ENCODE measurements at regions not wholly inside any gene's neighbourhood (a gene's known extent, or its start where the extent isn't known, plus 50 kb on each side); places are given as distances from the start of the nearest gene placed in this dataset.

GRCh38 chr12:124656947-124657434 lies 89.6 kb upstream of the NCOR2 start:
- Histone ChIP-seq H2BK120ac (ENCODE audit: insufficient read depth, low read length, poor library complexity) (no peak overlapping the region), H3K4me2 (ENCODE audit: low read length) (no peak overlapping the region), H4K8ac (ENCODE audit: low read depth, low read length) (no peak overlapping the region), H2BK5ac (ENCODE audit: low read depth, low read length, poor library complexity) (no peak overlapping the region), H3K79me2 (ENCODE audit: control insufficient read depth, insufficient read depth, low read length, poor library complexity) (no peaks in the 10 kb centered on the region), H4K91ac (ENCODE audit: low read depth, low read length) (no peak overlapping the region), H3K27me3 (ENCODE audit: insufficient read depth, low read length) (no peaks in the 10 kb centered on the region), H3K4me3 (ENCODE audit: low read depth, low read length) (no peak overlapping the region), H2AFZ (ENCODE audit: insufficient read depth, low read length, poor library complexity) (no peak overlapping the region), H4K12ac (ENCODE audit: low read depth, low read length) (no peak overlapping the region), H3K14ac (ENCODE audit: low read length) (no peak overlapping the region), H3K4ac (ENCODE audit: low read depth, low read length) (no peak overlapping the region), H3K23ac (ENCODE audit: low read length) (no peak overlapping the region), H3K79me1 (ENCODE audit: low read length) (no peaks in the 10 kb centered on the region), H3K18ac (ENCODE audit: low read length) (no peak overlapping the region), H3K4me1 (ENCODE audit: control insufficient read depth in 1 of 2, insufficient read depth in 2 of 2, low read length in 2 of 2) (peaks cover 4 to 5% of the 10 kb centered on the region in 2 experiments), H3K27ac (ENCODE audit: low read depth, low read length) (no peak overlapping the region), H2BK12ac (ENCODE audit: low read length) (no peak overlapping the region), H2AK5ac (ENCODE audit: low read length) (no peak overlapping the region), H3K36me3 (ENCODE audit: control insufficient read depth in 1 of 2, insufficient read depth in 2 of 2, low read length in 2 of 2) (no peaks in the 10 kb centered on the region), H3K9ac (ENCODE audit: low read length) (no peak overlapping the region), H3K9me3 (ENCODE audit: insufficient read depth, low read depth, low read length) (peaks cover 2% of the 10 kb centered on the region)
- no CpG with 5 or more reads among the region's 8 CpGs for WGBS (ENCODE audit: extremely low coverage, insufficient coverage, insufficient read length)
- DNase-seq: no peak

GRCh38 chr12:124655698-124656516 lies 88.5 kb upstream of the NCOR2 start:
- no peaks in the 10 kb centered on the region for H3K36me3 ChIP-seq (ENCODE audit: control insufficient read depth in 1 of 2, insufficient read depth in 2 of 2, low read length in 2 of 2)
- H4K91ac ChIP-seq (ENCODE audit: low read depth, low read length): no peak overlapping the region
- no peak overlapping the region for H3K23ac ChIP-seq (ENCODE audit: low read length)
- H4K12ac ChIP-seq (ENCODE audit: low read depth, low read length): no peak overlapping the region
- H3K4ac ChIP-seq (ENCODE audit: low read depth, low read length): no peak overlapping the region
- no peak overlapping the region for H4K8ac ChIP-seq (ENCODE audit: low read depth, low read length)
- H3K79me2 ChIP-seq (ENCODE audit: control insufficient read depth, insufficient read depth, low read length, poor library complexity): no peaks in the 10 kb centered on the region
- H2BK5ac ChIP-seq (ENCODE audit: low read depth, low read length, poor library complexity): no peak overlapping the region
- no CpG with 5 or more reads among the region's 20 CpGs for WGBS (ENCODE audit: extremely low coverage, insufficient coverage, insufficient read length)
- no peaks in the 10 kb centered on the region for H3K27me3 ChIP-seq (ENCODE audit: insufficient read depth, low read length)
- no peak overlapping the region for H2BK120ac ChIP-seq (ENCODE audit: insufficient read depth, low read length, poor library complexity)
- no peak overlapping the region for H3K27ac ChIP-seq (ENCODE audit: low read depth, low read length)
- no peak overlapping the region for H2AK5ac ChIP-seq (ENCODE audit: low read length)
- H3K4me2 ChIP-seq (ENCODE audit: low read length): no peak overlapping the region
- H3K4me3 ChIP-seq (ENCODE audit: low read depth, low read length): no peak overlapping the region
- no peak overlapping the region for H3K9ac ChIP-seq (ENCODE audit: low read length)
- H3K14ac ChIP-seq (ENCODE audit: low read length): no peak overlapping the region
- peaks cover 4 to 5% of the 10 kb centered on the region in 2 experiments for H3K4me1 ChIP-seq (ENCODE audit: control insufficient read depth in 1 of 2, insufficient read depth in 2 of 2, low read length in 2 of 2)
- H3K9me3 ChIP-seq (ENCODE audit: insufficient read depth, low read depth, low read length): peaks cover 2% of the 10 kb centered on the region
- no peak overlapping the region for H2BK12ac ChIP-seq (ENCODE audit: low read length)
- H3K79me1 ChIP-seq (ENCODE audit: low read length): no peaks in the 10 kb centered on the region
- no peak overlapping the region for H3K18ac ChIP-seq (ENCODE audit: low read length)
- H2AFZ ChIP-seq (ENCODE audit: insufficient read depth, low read length, poor library complexity): no peak overlapping the region
- DNase-seq: peak in 1 of 2 donors; percentile 31

- H4K91ac ChIP-seq (ENCODE audit: low read depth, low read length): no peak overlapping the region
- no peak overlapping the region for H3K9ac ChIP-seq (ENCODE audit: low read length)
- no peak overlapping the region for H4K8ac ChIP-seq (ENCODE audit: low read depth, low read length)
- H3K79me1 ChIP-seq (ENCODE audit: low read length): no peaks in the 10 kb centered on the region
- no peak overlapping the region for H2AK5ac ChIP-seq (ENCODE audit: low read length)
- H3K18ac ChIP-seq (ENCODE audit: low read length): no peak overlapping the region
- H3K4me3 ChIP-seq (ENCODE audit: low read depth, low read length): no peak overlapping the region
- H3K36me3 ChIP-seq (ENCODE audit: control insufficient read depth in 1 of 2, insufficient read depth in 2 of 2, low read length in 2 of 2): no peaks in the 10 kb centered on the region
- H3K9me3 ChIP-seq (ENCODE audit: insufficient read depth, low read depth, low read length): peaks cover 2% of the 10 kb centered on the region
- no peak for DNase-seq
- no peak overlapping the region for H2BK120ac ChIP-seq (ENCODE audit: insufficient read depth, low read length, poor library complexity)
- no peaks in the 10 kb centered on the region for H3K27me3 ChIP-seq (ENCODE audit: insufficient read depth, low read length)
- H4K12ac ChIP-seq (ENCODE audit: low read depth, low read length): no peak overlapping the region
- no CpG with 5 or more reads among the region's 18 CpGs for WGBS (ENCODE audit: extremely low coverage, insufficient coverage, insufficient read length)
- H3K79me2 ChIP-seq (ENCODE audit: control insufficient read depth, insufficient read depth, low read length, poor library complexity): no peaks in the 10 kb centered on the region
- H3K4me1 ChIP-seq (ENCODE audit: control insufficient read depth in 1 of 2, insufficient read depth in 2 of 2, low read length in 2 of 2): peaks cover 4 to 5% of the 10 kb centered on the region in 2 experiments
- no peak overlapping the region for H2AFZ ChIP-seq (ENCODE audit: insufficient read depth, low read length, poor library complexity)
- H3K27ac ChIP-seq (ENCODE audit: low read depth, low read length): no peak overlapping the region
- H2BK12ac ChIP-seq (ENCODE audit: low read length): no peak overlapping the region
- no peak overlapping the region for H3K4me2 ChIP-seq (ENCODE audit: low read length)
- H3K14ac ChIP-seq (ENCODE audit: low read length): no peak overlapping the region
- no peak overlapping the region for H3K4ac ChIP-seq (ENCODE audit: low read depth, low read length)
- no peak overlapping the region for H3K23ac ChIP-seq (ENCODE audit: low read length)
- no peak overlapping the region for H2BK5ac ChIP-seq (ENCODE audit: low read depth, low read length, poor library complexity)
Observed at GRCh38 chr12:124655048-124655697, 87.8 kb upstream of the NCOR2 start.

- Histone ChIP-seq H3K14ac (ENCODE audit: low read length) (no peak overlapping the region), H3K79me2 (ENCODE audit: control insufficient read depth, insufficient read depth, low read length, poor library complexity) (no peaks in the 10 kb centered on the region), H3K23ac (ENCODE audit: low read length) (no peak overlapping the region), H3K9ac (ENCODE audit: low read length) (no peak overlapping the region), H2AFZ (ENCODE audit: insufficient read depth, low read length, poor library complexity) (no peak overlapping the region), H4K91ac (ENCODE audit: low read depth, low read length) (no peak overlapping the region), H3K4me2 (ENCODE audit: low read length) (no peak overlapping the region), H3K79me1 (ENCODE audit: low read length) (no peaks in the 10 kb centered on the region), H2BK120ac (ENCODE audit: insufficient read depth, low read length, poor library complexity) (no peak overlapping the region), H4K12ac (ENCODE audit: low read depth, low read length) (no peak overlapping the region), H3K4me3 (ENCODE audit: low read depth, low read length) (no peak overlapping the region), H2AK5ac (ENCODE audit: low read length) (no peak overlapping the region), H3K9me3 (ENCODE audit: insufficient read depth, low read depth, low read length) (peaks cover 3% of the 10 kb centered on the region), H3K27me3 (ENCODE audit: insufficient read depth, low read length) (no peaks in the 10 kb centered on the region), H3K36me3 (ENCODE audit: control insufficient read depth in 1 of 2, insufficient read depth in 2 of 2, low read length in 2 of 2) (no peaks in the 10 kb centered on the region), H3K4ac (ENCODE audit: low read depth, low read length) (no peak overlapping the region), H3K18ac (ENCODE audit: low read length) (no peak overlapping the region), H2BK5ac (ENCODE audit: low read depth, low read length, poor library complexity) (no peak overlapping the region), H4K8ac (ENCODE audit: low read depth, low read length) (no peak overlapping the region), H3K4me1 (ENCODE audit: control insufficient read depth in 1 of 2, insufficient read depth in 2 of 2, low read length in 2 of 2) (peaks cover 4 to 5% of the 10 kb centered on the region in 2 experiments), H3K27ac (ENCODE audit: low read depth, low read length) (no peak overlapping the region), H2BK12ac (ENCODE audit: low read length) (no peak overlapping the region)
- WGBS (ENCODE audit: extremely low coverage, insufficient coverage, insufficient read length): no CpG with 5 or more reads among the region's 13 CpGs
- DNase-seq: no peak
Observed at GRCh38 chr12:124654666-124655047, 87.2 kb upstream of the NCOR2 start.

All from trophoblast cell (in vitro differentiated cells and primary cell).